NCI-H146 treated with DMSO at 0.1 percent for 48 hours (cell line): ENCODE measurements at regions not wholly inside any gene's neighbourhood (a gene's known extent, or its start where the extent isn't known, plus 50 kb on each side); places are given as distances from the start of the nearest gene placed in this dataset.

Source experiments
- DNase-seq: peaks from one replicate; lab custom pipeline; 2025; ENCODE audit not compliant: unreplicated experiment; lab: John Stamatoyannopoulos, UW

DNA sequence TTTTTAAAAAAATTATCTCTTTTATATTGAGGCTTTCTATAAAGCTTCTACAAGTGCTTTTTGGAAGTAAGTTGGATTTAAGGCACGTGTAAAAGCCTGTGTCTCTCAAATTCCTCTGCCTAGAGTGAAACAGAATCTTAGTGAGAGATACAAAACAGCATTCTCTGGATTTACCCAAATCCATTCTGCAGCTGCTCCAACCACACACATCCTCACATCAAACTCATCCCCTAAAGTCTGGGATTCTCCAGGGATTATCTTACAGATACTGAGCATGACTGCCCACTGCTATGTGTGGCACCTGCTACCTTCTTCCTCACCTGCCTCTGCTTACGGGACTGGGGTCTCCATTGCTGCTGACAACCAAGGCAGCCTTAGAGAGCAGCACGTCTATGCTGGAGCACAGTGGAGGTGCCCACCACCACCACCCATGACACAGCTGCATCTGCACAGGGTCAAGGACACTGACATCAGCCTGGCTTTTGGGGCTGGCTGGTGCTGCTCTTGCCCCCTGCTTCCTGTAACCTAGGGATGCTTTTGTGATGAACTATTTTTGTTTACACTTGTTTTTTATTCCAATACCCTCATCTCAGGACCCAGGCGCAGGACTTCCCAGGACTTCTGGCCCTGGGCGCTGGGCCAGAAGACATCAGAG, 139.2 kb upstream of the NAMPT start:
- no peak for DNase-seq

- DNase-seq, result no peak
Measured at GRCh38 chr7:106423111-106423510, 138.3 kb upstream of the NAMPT start.

- DNase-seq, result no peak
Measured at GRCh38 chr7:106421181-106421762, 136.5 kb upstream of the NAMPT start.

- no peak for DNase-seq
Measured at GRCh38 chr7:106420736-106421135, 136.0 kb upstream of the NAMPT start.

GRCh38 chr7:106420210-106420609, 135.4 kb upstream of the NAMPT start:
- DNase-seq, result no peak

GRCh38 chr7:106419455-106420182, 134.8 kb upstream of the NAMPT start:
- no peak for DNase-seq

DNA sequence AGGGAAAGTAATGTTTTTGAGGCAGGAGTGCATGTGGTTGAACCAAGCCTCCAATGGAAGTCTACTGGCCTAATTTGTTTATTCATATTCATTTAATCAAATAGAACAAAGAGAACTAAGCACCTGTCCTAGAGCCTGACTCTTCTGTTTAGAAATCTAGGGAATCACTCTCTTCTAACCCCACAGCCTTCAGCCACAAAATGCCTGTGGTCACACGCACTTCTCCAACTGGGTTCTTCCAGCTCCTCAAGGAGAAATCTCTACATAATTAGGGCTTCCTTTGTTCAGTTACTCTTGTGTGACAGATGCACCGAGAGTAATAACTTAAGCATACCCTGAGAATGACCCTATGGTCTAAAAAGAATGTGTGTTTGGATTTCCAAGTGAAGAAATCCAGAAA, 133.7 kb upstream of the NAMPT start:
- no peak for DNase-seq

DNA sequence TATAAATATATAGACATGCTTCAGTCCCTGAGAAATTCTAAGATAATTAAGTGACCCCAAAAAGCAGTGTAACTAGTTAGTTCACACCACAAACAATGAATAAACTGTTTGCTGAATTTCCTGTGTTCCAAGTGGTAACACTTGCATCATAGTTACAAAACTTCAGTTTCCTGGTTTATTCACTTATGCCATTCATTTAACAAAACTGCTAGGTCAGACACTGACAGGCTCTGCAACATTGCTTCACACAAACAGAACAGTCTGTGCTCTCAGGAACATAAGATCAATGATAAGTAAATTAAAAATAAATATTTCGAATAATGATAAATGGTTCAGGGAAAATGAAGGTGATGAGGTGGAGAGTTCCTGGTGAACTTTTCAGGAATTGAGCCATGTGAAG, 133.3 kb upstream of the NAMPT start:
- no peak for DNase-seq

- no peak for DNase-seq
Measured at GRCh38 chr7:106417273-106417902, 132.6 kb upstream of the NAMPT start.

DNA sequence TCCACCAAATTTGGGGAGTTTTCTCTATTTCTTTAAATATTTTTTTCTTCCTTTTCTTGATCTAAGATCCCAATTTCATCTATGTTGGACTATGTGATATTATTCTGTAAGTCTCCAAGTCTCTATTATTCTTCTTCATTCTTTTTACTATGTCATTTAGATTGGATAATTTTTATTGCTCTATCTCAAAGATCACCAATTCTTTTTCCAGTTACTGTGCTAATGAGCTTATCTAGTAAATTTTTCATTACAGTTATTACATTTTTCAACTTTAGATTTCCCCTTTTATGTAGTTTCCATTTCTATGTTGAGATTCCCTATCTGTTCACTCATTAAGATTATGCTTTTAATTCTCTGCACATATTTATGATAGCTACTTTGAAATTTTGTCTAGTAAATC, 131.6 kb upstream of the NAMPT start:
- DNase-seq, result no peak

GRCh38 chr7:106415433-106415832, 130.7 kb upstream of the NAMPT start:
- no peak for DNase-seq

DNA sequence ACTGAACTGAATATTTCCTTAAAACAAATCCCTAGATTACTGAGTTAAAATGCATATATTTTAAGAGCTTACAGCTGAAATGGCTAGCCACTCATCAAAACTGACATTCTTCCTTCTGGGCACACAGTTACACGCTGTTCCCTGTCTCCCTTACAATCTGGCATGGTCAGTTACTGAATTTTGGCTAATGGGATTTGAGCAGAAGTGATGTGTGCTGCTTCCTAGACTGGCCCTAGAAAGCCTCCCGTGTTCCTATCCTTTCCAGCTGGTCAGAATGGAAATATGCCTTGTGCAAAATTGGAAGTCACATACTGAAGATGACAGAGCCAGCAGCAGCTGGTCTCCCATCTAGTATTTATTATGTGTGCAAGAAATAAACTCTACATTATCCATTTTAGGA, 128.7 kb upstream of the NAMPT start:
- no peak for DNase-seq

GRCh38 chr7:106405697-106406141, 120.9 kb upstream of the NAMPT start:
- no peak for DNase-seq

- no peak for DNase-seq
Measured at GRCh38 chr7:106402898-106403297, 118.1 kb upstream of the NAMPT start.

- no peak for DNase-seq
Measured at GRCh38 chr7:106400923-106401322, 116.1 kb upstream of the NAMPT start.

- no peak for DNase-seq
Measured at GRCh38 chr7:106398786-106399185, 114.0 kb upstream of the NAMPT start.

DNA sequence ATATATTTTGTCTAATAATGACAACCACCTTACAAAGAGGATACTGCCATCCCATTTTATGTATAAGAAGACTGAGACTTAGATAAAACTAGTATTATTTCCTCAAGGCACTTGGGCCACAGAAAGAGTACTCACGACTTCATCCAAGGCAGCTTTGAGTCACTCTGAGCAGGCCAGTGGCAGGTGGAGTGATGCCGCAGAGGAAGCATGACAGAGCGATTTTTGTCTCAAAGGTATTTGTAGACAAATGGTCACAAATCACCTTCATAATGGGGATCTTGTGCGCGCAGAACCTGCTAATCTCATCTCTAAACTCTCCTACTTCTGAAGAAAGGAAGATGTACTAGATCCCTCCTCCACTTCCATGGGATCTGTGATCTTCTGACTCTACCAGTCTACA, 113.2 kb upstream of the NAMPT start:
- DNase-seq, result no peak

- no peak for DNase-seq
Measured at GRCh38 chr7:106394526-106394925, 109.7 kb upstream of the NAMPT start.

- no peak for DNase-seq
Measured at GRCh38 chr7:106393564-106394251, 108.9 kb upstream of the NAMPT start.

DNA sequence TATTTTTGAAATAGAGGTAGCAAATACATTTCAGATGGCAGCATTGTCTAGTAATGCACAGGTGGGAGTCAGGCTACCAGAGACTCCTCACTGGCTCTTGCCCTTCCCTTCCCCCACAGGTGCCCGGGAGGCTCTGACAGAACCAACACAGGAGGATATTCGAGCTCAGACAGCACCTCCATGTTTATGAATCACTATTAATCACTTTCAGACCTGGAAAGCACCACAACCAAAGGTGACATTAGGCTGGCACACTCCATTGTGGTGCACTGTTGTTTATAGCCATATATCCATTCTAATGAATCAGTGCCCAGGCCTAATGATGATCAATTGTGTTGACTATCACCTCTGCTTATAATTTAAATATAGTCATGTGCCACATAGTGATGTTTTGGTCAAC, 107.8 kb upstream of the NAMPT start:
- no peak for DNase-seq

DNA sequence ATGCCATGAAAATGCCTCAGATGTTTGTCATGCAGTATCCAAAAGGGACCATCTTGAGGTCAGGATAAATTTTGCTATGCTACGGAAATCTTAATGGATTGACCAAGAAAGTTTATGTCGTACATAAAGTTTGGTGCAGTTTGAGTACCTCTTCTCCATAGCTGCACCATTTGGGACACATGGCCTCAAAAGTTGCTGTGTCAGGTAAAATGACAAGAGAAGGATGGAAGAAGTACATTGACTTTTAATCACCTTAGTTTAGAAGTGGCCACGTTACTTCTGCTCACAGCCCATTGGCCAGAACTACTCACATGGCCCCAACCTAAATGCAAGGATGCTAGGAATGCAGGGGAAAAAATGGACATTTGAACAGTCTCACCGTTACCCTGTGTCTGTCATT, 107.4 kb upstream of the NAMPT start:
- DNase-seq, result no peak
